ENCODE measurements at regions not wholly inside any gene's neighbourhood (a gene's known extent, or its start where the extent isn't known, plus 50 kb on each side); places are given as distances from the start of the nearest gene placed in this dataset.

GRCh38 chr2:22283436-22283835 lies 1101.5 kb upstream of the KLHL29 start:
- H3K4me3 ChIP-seq (replicated peaks in 1 of 2; ENCODE audit: low read depth in 2 of 2, low read length in 2 of 2): no peak overlapping the region
- DNase-seq (ENCODE audit: low read depth in 2 of 2): no peak
- TF ChIP-seq CTCF (IDR thresholded peaks at IDR 0.05; ENCODE audit: low read depth, low read length): no peak

GRCh38 chr2:22290302-22290701 lies 1094.7 kb upstream of the KLHL29 start:
- DNase-seq (ENCODE audit: low read depth in 2 of 2): no peak
- TF ChIP-seq CTCF (IDR thresholded peaks at IDR 0.05; ENCODE audit: low read depth, low read length): no peak
- no peak overlapping the region for H3K4me3 ChIP-seq (replicated peaks in 1 of 2; ENCODE audit: low read depth in 2 of 2, low read length in 2 of 2)

GRCh38 chr2:22290909-22291473 lies 1094.0 kb upstream of the KLHL29 start:
- no peak for TF ChIP-seq CTCF (IDR thresholded peaks at IDR 0.05; ENCODE audit: low read depth, low read length)
- H3K4me3 ChIP-seq (replicated peaks in 1 of 2; ENCODE audit: low read depth in 2 of 2, low read length in 2 of 2): no peak overlapping the region
- no peak for DNase-seq (ENCODE audit: low read depth in 2 of 2)

- H3K4me3 ChIP-seq (replicated peaks in 1 of 2; ENCODE audit: low read depth in 2 of 2, low read length in 2 of 2): no peak overlapping the region
- no peak for DNase-seq (ENCODE audit: low read depth in 2 of 2)
- no peak for TF ChIP-seq CTCF (IDR thresholded peaks at IDR 0.05; ENCODE audit: low read depth, low read length)
Measured at GRCh38 chr2:22301228-22301627, 1083.8 kb upstream of the KLHL29 start.

GRCh38 chr2:22326250-22326649 lies 1058.7 kb upstream of the KLHL29 start:
- TF ChIP-seq CTCF (IDR thresholded peaks at IDR 0.05; ENCODE audit: low read depth, low read length): no peak
- H3K4me3 ChIP-seq (replicated peaks in 1 of 2; ENCODE audit: low read depth in 2 of 2, low read length in 2 of 2): no peak overlapping the region
- DNase-seq (ENCODE audit: low read depth in 2 of 2): no peak

GRCh38 chr2:22329211-22330154 lies 1055.5 kb upstream of the KLHL29 start:
- no peak overlapping the region for H3K4me3 ChIP-seq (replicated peaks in 1 of 2; ENCODE audit: low read depth in 2 of 2, low read length in 2 of 2)
- no peak for DNase-seq (ENCODE audit: low read depth in 2 of 2)

More at GRCh38 chr2:22329211-22330154, 1055.5 kb upstream of the KLHL29 start:
- TF ChIP-seq CTCF (IDR thresholded peaks at IDR 0.05; ENCODE audit: low read depth, low read length): no peak

Measured in cardiac fibroblast (primary cell).